GM12875 (cell line): ENCODE measurements at regions not wholly inside any gene's neighbourhood (a gene's known extent, or its start where the extent isn't known, plus 50 kb on each side); places are given as distances from the start of the nearest gene placed in this dataset.

Experiments used
- H3K4me3 ChIP-seq: one replicate; pipeline ENCODE4 v1.5.1; 2011; ENCODE audit warnings: low read depth, low read length, control low read depth
- CTCF ChIP-seq: IDR thresholded peaks from 2 replicates; pipeline ENCODE4 v1.5.1; 2011; ENCODE audit warnings: low read depth, mild to moderate bottlenecking, control low read depth, inconsistent platforms, low read length, moderate library complexity, borderline replicate concordance; ENCODE audit not compliant: insufficient read depth

- no peak overlapping the region for H3K4me3 ChIP-seq
- TF ChIP-seq CTCF = no peak
Observed at GRCh38 chr7:33719059-33719581, 186.2 kb upstream of the BMPER start.

GRCh38 chr7:33720139-33720538, 185.2 kb upstream of the BMPER start:
- TF ChIP-seq CTCF = no peak
- no peak overlapping the region for H3K4me3 ChIP-seq

- no peak overlapping the region for H3K4me3 ChIP-seq
- TF ChIP-seq CTCF = no peak
Observed at GRCh38 chr7:33720870-33721269, 184.5 kb upstream of the BMPER start.

GRCh38 chr7:33721895-33722294, 183.4 kb upstream of the BMPER start:
- H3K4me3 ChIP-seq = no peak overlapping the region

GRCh38 chr7:33722383-33723101, 182.8 kb upstream of the BMPER start:
- H3K4me3 ChIP-seq = no peak overlapping the region
- no peak for TF ChIP-seq CTCF

More at GRCh38 chr7:33721895-33722294, 183.4 kb upstream of the BMPER start:
- TF ChIP-seq CTCF = no peak

- no peak for TF ChIP-seq CTCF
Observed at GRCh38 chr7:33724201-33724600, 181.1 kb upstream of the BMPER start.

GRCh38 chr7:33725111-33726025, 180.0 kb upstream of the BMPER start:
- H3K4me3 ChIP-seq = no peak overlapping the region
- TF ChIP-seq CTCF = no peak

More at GRCh38 chr7:33724201-33724600, 181.1 kb upstream of the BMPER start:
- no peak overlapping the region for H3K4me3 ChIP-seq
